SJSA1 (cell line): ENCODE measurements at regions not wholly inside any gene's neighbourhood (a gene's known extent, or its start where the extent isn't known, plus 50 kb on each side); places are given as distances from the start of the nearest gene placed in this dataset.
A peak's percentile ranks its signal among the peaks of the same experiment; 100 is the strongest.

Experiments
- DNase-seq, 2 experiments: peaks; one replicate each; pipeline ENCODE4 v3.0.0-alpha.2; 2015 to 2020; ENCODE audit warnings: low spot score in 2 of 2, low read depth in 1 of 2
- H3K27ac ChIP-seq: fragments of 250-450 bp; sonication (Bioruptor Pico); 2 replicates; pipeline ENCODE4 v1.5.1; 2020; ENCODE audit warnings: mild to moderate bottlenecking, moderate library complexity
- H3K27me3 ChIP-seq: fragments of 250-450 bp; sonication (Bioruptor Pico); replicated peaks from 2 replicates; pipeline ENCODE4 v1.5.1; 2020; ENCODE audit warnings: mild to moderate bottlenecking, moderate library complexity
- H3K36me3 ChIP-seq: fragments of 250-450 bp; sonication (Bioruptor Pico); 2 replicates; pipeline ENCODE4 v1.5.1; 2020; ENCODE audit warnings: mild to moderate bottlenecking
- H3K4me1 ChIP-seq: fragments of 250-450 bp; sonication (Bioruptor Pico); replicated peaks from 2 replicates; pipeline ENCODE4 v1.6.1; 2021; ENCODE audit warnings: mild to moderate bottlenecking
- H3K4me3 ChIP-seq: fragments of 250-450 bp; sonication (Bioruptor Pico); 2 replicates; pipeline ENCODE4 v1.5.1; 2020; ENCODE audit warnings: mild to moderate bottlenecking
- H3K9me3 ChIP-seq: fragments of 250-450 bp; sonication (Bioruptor Pico); replicated peaks from 2 replicates; pipeline ENCODE4 v1.5.1; 2020; ENCODE audit warnings: mild to moderate bottlenecking

- DNase-seq = no peak
- Histone ChIP-seq H3K36me3 (peaks cover 13% of the 10 kb centered on the region; the same call in 1 of the 2 replicates), H3K27me3 (no peaks in the 10 kb centered on the region), H3K27ac (no peak overlapping the region), H3K4me3 (no peak overlapping the region), H3K4me1 (peaks cover 10% of the 10 kb centered on the region), H3K9me3 (no peaks in the 10 kb centered on the region)
Measured at GRCh38 chr16:27701381-27701780, 151.4 kb downstream of the KATNIP start.

GRCh38 chr16:27703121-27703520, 153.2 kb downstream of the KATNIP start:
- Histone ChIP-seq H3K27me3 (no peaks in the 10 kb centered on the region), H3K4me1 (peaks cover 10% of the 10 kb centered on the region), H3K27ac (no peak overlapping the region)

DNA sequence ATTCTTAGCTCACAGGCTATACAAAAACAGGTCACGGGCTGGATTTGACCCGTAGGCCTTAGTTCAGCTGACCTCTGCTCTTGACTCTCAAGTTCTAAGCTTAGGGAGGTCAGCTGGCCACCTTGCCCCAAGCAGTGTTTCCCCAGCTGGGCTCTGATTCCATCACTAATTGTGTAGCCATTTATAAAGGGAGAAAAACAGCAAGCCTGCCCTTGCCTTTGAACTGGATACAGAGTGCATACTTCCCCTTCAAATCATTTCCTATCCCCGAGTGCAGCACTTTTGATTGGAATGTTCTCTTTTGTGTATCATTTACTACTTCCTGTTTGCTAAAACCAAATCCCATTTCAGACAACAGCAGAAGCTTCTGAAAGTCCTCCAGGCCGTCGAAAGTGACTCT, 153.6 kb downstream of the KATNIP start:
- Histone ChIP-seq H3K27me3 (no peaks in the 10 kb centered on the region), H3K4me1 (peaks cover 10% of the 10 kb centered on the region), H3K4me3 (no peak overlapping the region), H3K27ac (0 out of 2 replicates have a peak overlapping the region, but pooled peaks have one; percentile 4), H3K9me3 (no peaks in the 10 kb centered on the region), H3K36me3 (peaks cover 10% of the 10 kb centered on the region; the same call in 1 of the 2 replicates)
- DNase-seq = peak in 1 of 2 experiments; percentile 23

More at GRCh38 chr16:27703121-27703520, 153.2 kb downstream of the KATNIP start:
- no peak for DNase-seq
- peaks cover 13% of the 10 kb centered on the region; the same call in 1 of the 2 replicates for H3K36me3 ChIP-seq
- H3K4me3 ChIP-seq = no peak overlapping the region
- H3K9me3 ChIP-seq = no peaks in the 10 kb centered on the region

DNA sequence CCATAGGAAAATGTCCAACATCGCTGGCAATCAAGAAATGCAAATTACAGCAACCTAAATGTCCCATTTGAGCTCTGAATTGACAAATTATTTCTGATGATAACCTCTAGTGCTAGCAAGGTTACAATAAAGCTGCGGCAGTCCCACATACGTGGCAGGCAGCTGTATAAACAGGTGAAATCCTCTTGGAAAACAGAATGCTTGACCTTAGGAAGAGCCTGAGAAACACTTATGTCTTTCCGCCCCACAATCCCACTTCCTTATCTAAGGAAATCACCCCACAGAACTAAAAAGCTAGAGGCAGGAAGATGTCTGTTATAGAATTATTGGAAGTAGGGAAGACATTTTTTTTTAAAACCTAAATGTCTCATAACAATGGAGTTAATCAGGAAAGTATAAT, 154.3 kb downstream of the KATNIP start:
- no peak for DNase-seq
- no peak overlapping the region for H3K27ac ChIP-seq
- no peaks in the 10 kb centered on the region for H3K27me3 ChIP-seq
- H3K9me3 ChIP-seq = no peaks in the 10 kb centered on the region
- peaks cover 10% of the 10 kb centered on the region for H3K4me1 ChIP-seq
- peaks cover 8% of the 10 kb centered on the region; the same call in 1 of the 2 replicates for H3K36me3 ChIP-seq
- H3K4me3 ChIP-seq = no peak overlapping the region

GRCh38 chr16:27706156-27706865, 156.4 kb downstream of the KATNIP start:
- DNase-seq = no peak
- H3K36me3 ChIP-seq = 0 out of 2 replicates have a peak, but pooled peaks cover 5% of the 10 kb centered on the region
- H3K9me3 ChIP-seq = no peaks in the 10 kb centered on the region
- H3K4me1 ChIP-seq = peaks cover 10% of the 10 kb centered on the region
- H3K27ac ChIP-seq = no peak overlapping the region
- H3K4me3 ChIP-seq = no peak overlapping the region
- no peaks in the 10 kb centered on the region for H3K27me3 ChIP-seq

- no peaks in the 10 kb centered on the region for H3K9me3 ChIP-seq
- 0 out of 2 replicates have a peak, but pooled peaks cover 5% of the 10 kb centered on the region for H3K36me3 ChIP-seq
Measured at GRCh38 chr16:27706866-27707685, 157.1 kb downstream of the KATNIP start.

DNA sequence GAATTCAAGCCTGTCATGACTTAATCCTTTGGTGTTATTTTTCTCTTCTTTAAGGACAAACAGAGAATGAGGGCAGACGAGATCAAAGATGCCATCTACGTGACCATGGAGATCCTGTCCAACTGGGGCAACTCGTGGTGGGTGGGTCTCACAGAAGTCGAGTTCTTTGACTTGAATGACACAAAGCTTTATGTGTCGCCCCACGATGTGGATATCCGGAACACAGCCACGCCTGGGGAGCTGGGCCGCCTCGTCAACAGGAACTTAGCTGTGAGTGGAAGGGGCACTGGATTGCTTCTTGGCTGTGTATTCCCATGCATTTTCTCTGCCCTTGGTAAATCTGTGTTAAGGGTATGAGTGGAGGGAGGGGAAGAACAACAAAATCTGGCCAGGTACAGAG, 158.7 kb downstream of the KATNIP start:
- DNase-seq = no peak
- no peak overlapping the region for H3K27ac ChIP-seq
- no peaks in the 10 kb centered on the region for H3K27me3 ChIP-seq
- 0 out of 2 replicates have a peak, but pooled peaks cover 5% of the 10 kb centered on the region for H3K36me3 ChIP-seq
- peaks cover 4% of the 10 kb centered on the region for H3K4me1 ChIP-seq
- H3K9me3 ChIP-seq = no peaks in the 10 kb centered on the region
- H3K4me3 ChIP-seq = no peak overlapping the region

More at GRCh38 chr16:27706866-27707685, 157.1 kb downstream of the KATNIP start:
- Histone ChIP-seq H3K27ac (no peak overlapping the region), H3K4me3 (no peak overlapping the region), H3K4me1 (peaks cover 10% of the 10 kb centered on the region), H3K27me3 (no peaks in the 10 kb centered on the region)
- no peak for DNase-seq

DNA sequence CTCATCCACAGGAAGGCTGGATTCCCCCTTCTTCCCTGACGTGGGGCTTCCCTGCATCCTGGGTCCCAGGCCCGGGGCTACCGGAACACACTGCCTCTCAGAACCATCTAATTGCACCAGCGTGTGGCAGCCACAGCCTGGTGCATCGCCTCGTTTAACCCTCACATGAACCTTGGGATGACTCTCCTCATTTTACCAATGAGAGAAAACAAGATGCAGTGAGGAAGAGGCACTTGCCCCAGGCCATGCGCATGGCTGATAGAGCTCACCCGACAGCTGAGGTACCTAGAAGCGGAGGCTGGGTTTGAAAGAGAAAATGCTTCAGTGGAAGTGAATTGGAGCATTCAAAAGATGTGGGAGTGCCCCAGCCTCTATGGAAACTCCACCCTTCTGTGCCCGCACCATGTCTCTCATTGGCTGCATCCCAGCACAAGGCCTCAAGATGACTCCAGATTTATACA, 162.3 kb downstream of the KATNIP start:
- Histone ChIP-seq H3K36me3 (no peaks in the 10 kb centered on the region), H3K4me3 (no peak overlapping the region), H3K9me3 (no peaks in the 10 kb centered on the region), H3K4me1 (no peaks in the 10 kb centered on the region), H3K27me3 (no peaks in the 10 kb centered on the region), H3K27ac (no peak overlapping the region)
- no peak for DNase-seq

GRCh38 chr16:27717726-27718125, 167.8 kb downstream of the KATNIP start:
- no peaks in the 10 kb centered on the region for H3K9me3 ChIP-seq
- no peak for DNase-seq
- H3K4me1 ChIP-seq = no peaks in the 10 kb centered on the region
- H3K27ac ChIP-seq = no peak overlapping the region
- H3K36me3 ChIP-seq = no peaks in the 10 kb centered on the region
- no peaks in the 10 kb centered on the region for H3K27me3 ChIP-seq
- no peak overlapping the region for H3K4me3 ChIP-seq

GRCh38 chr16:27718201-27719105, 168.5 kb downstream of the KATNIP start:
- H3K27me3 ChIP-seq = no peaks in the 10 kb centered on the region
- H3K36me3 ChIP-seq = no peaks in the 10 kb centered on the region
- DNase-seq = no peak
- H3K27ac ChIP-seq = no peak overlapping the region
- H3K9me3 ChIP-seq = no peaks in the 10 kb centered on the region
- no peaks in the 10 kb centered on the region for H3K4me1 ChIP-seq
- H3K4me3 ChIP-seq = no peak overlapping the region

- Histone ChIP-seq H3K27me3 (no peaks in the 10 kb centered on the region), H3K9me3 (no peaks in the 10 kb centered on the region), H3K27ac (no peak overlapping the region)
Measured at GRCh38 chr16:27719106-27719445, 169.1 kb downstream of the KATNIP start.

GRCh38 chr16:27720731-27721530, 171.0 kb downstream of the KATNIP start:
- Histone ChIP-seq H3K4me1 (no peaks in the 10 kb centered on the region), H3K27me3 (no peaks in the 10 kb centered on the region), H3K4me3 (no peak overlapping the region), H3K27ac (no peak overlapping the region), H3K9me3 (no peaks in the 10 kb centered on the region), H3K36me3 (no peaks in the 10 kb centered on the region)
- DNase-seq = no peak

More at GRCh38 chr16:27719106-27719445, 169.1 kb downstream of the KATNIP start:
- H3K36me3 ChIP-seq = no peaks in the 10 kb centered on the region
- DNase-seq = no peak
- H3K4me1 ChIP-seq = no peaks in the 10 kb centered on the region
- H3K4me3 ChIP-seq = no peak overlapping the region
